Esophagus squamous epithelium (tissue), 5 donors: ENCODE measurements at regions not wholly inside any gene's neighbourhood (a gene's known extent, or its start where the extent isn't known, plus 50 kb on each side); places are given as distances from the start of the nearest gene placed in this dataset.

Source experiments
- DNase-seq: peaks from one replicate; lab custom pipeline; 2025; lab: John Stamatoyannopoulos, UW
- H3K27ac ChIP-seq, 4 donors: fragments of 200-600 bp; sonication (generic); one replicate each; pipeline ENCODE4 v1.5.1; 2016 to 2019; ENCODE audit warnings: mild to moderate bottlenecking in 1 of 4
- H3K27me3 ChIP-seq, 4 donors: fragments of 200-600 bp; sonication (generic); 1 replicate in 3 of 4; 2 replicates in 1 of 4; pipeline versions ENCODE4 v1.5.1 to v1.6.0; 2017 to 2021; ENCODE audit warnings: antibody characterized with exemption in 1 of 4
- H3K36me3 ChIP-seq, 3 donors: fragments of 200-600 bp; sonication (generic); one replicate each; pipeline ENCODE4 v1.5.1; 2016 to 2019
- H3K4me1 ChIP-seq, 3 donors: fragments of 200-600 bp; sonication (generic); one replicate each; pipeline ENCODE4 v1.5.1; 2017 to 2019
- H3K4me3 ChIP-seq, 4 donors: fragments of 200-600 bp; sonication (generic); 1 replicate in 3 of 4; 2 replicates in 1 of 4; pipeline ENCODE4 v1.5.1; 2016 to 2019; ENCODE audit warnings: mild to moderate bottlenecking in 2 of 4, moderate library complexity in 1 of 4
- H3K9me3 ChIP-seq, 3 donors: fragments of 200-600 bp; sonication (generic); one replicate each; pipeline ENCODE4 v1.5.1; 2016 to 2019
- CTCF ChIP-seq, 6 experiments: fragments of 450-650 bp in 4 of 6; fragments of 200-600 bp in 2 of 6; sonication (generic) in 2 of 6; IDR thresholded peaks; one replicate each; pipeline ENCODE4 v1.5.1; 2016 to 2019; ENCODE audit warnings: antibody characterized with exemption in 6 of 6, mild to moderate bottlenecking in 4 of 6, moderate library complexity in 4 of 6
- POLR2A ChIP-seq, 4 donors: fragments of 450-650 bp; IDR thresholded peaks; one replicate each; pipeline ENCODE4 v1.6.1; 2017; ENCODE audit warnings: antibody characterized with exemption in 4 of 4, mild to moderate bottlenecking in 4 of 4, moderate library complexity in 3 of 4
- WGBS, 2 donors: methylation state at CpG; one replicate each; pipeline ENCODE4 v1.1.5; 2018; 5-methylcytosine and 5-hydroxymethylcytosine counted together
- intact Hi-C: fragments of 100-400 bp; cut with DNase I; formaldehyde crosslinking; loops from one replicate; pipeline ENCODE4 v1.15.0; 2022
- donor health status: DM: yes; HTN: yes; CAD: no.

- Histone ChIP-seq H3K4me3 (no peak overlapping the region), H3K9me3 (no peaks in the 10 kb centered on the region), H3K36me3 (no peaks in the 10 kb centered on the region), H3K27me3 (no peaks in the 10 kb centered on the region), H3K4me1 (no peaks in the 10 kb centered on the region), H3K27ac (no peak overlapping the region)
- intact Hi-C loops = no loop called here
- DNase-seq = no peak
- WGBS, 2 donors = 28 to 31% methylated on average over 3 of the region's 3 CpGs
- TF ChIP-seq CTCF (IDR thresholded peaks at IDR 0.05) (no peak), POLR2A (IDR thresholded peaks at IDR 0.05) (no peak)
Measured at GRCh38 chr13:40164133-40164532, 502.3 kb downstream of the FOXO1 start.

DNA sequence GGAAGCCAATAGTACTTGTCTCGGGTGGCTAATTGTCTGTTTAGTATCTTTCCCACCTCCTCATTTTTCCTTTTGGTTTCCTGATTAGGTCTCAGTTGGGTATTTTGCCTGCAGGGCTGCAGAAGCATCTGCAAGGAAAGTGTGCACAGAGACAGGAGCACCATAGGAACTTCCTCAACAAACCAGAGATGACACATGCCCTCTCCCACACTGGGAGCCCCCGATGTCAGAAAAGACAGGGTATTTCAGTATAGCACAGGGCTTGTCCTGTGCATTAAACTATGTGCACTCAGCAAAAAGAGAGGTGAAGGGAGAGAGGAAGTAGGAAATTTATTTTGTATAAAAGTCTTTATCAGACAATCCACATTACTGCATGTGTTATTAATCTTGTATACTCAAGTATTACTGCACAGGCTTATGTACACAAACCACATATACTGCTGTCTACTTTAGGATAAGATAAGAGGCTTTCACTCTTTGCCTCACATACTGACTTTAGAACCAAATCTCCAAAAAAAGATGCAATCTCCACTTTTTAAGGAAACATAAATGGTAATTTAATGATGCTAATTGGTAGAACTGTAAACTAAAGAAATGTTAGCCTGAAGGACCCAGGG, 501.0 kb downstream of the FOXO1 start:
- no peaks in the 10 kb centered on the region for H3K4me1 ChIP-seq
- TF ChIP-seq POLR2A (IDR thresholded peaks at IDR 0.05) = no peak
- TF ChIP-seq CTCF (IDR thresholded peaks at IDR 0.05) = no peak
- no peaks in the 10 kb centered on the region for H3K9me3 ChIP-seq
- no peak overlapping the region for H3K4me3 ChIP-seq
- H3K27ac ChIP-seq = no peak overlapping the region
- H3K36me3 ChIP-seq = no peaks in the 10 kb centered on the region
- WGBS, 2 donors = 53 to 60% methylated on average over 2 of the region's 2 CpGs
- no peak for DNase-seq
- H3K27me3 ChIP-seq = no peaks in the 10 kb centered on the region
- intact Hi-C loops = no loop called here

GRCh38 chr13:40167327-40167726, 499.1 kb downstream of the FOXO1 start:
- 83 to 89% methylated on average over 6 of the region's 6 CpGs for WGBS, 2 donors
- TF ChIP-seq CTCF (IDR thresholded peaks at IDR 0.05) (no peak), POLR2A (IDR thresholded peaks at IDR 0.05) (no peak)
- intact Hi-C loops = no loop called here
- Histone ChIP-seq H3K36me3 (no peaks in the 10 kb centered on the region), H3K27ac (no peak overlapping the region), H3K9me3 (no peaks in the 10 kb centered on the region), H3K4me1 (peaks cover under 1 to 15% (median 2%) of the 10 kb centered on the region in 3 donors), H3K4me3 (no peak overlapping the region), H3K27me3 (peaks cover 0 to 4% (median 0%) of the 10 kb centered on the region in 4 donors)
- no peak for DNase-seq

- H3K27ac ChIP-seq = no peak overlapping the region
- H3K4me3 ChIP-seq = no peak overlapping the region
- peaks cover 6 to 24% (median 7%) of the 10 kb centered on the region in 3 donors for H3K4me1 ChIP-seq
- intact Hi-C loops = no loop called here
- no peaks in the 10 kb centered on the region for H3K9me3 ChIP-seq
- H3K36me3 ChIP-seq = no peaks in the 10 kb centered on the region
- WGBS, 2 donors = 71% methylated on average over 1 of the region's 1 CpG; no CpG with 5 or more reads in 1 of the 2 donors
- no peak for DNase-seq
- no peak for TF ChIP-seq CTCF (IDR thresholded peaks at IDR 0.05)
- no peak for TF ChIP-seq POLR2A (IDR thresholded peaks at IDR 0.05)
- peaks cover 0 to 7% (median 0%) of the 10 kb centered on the region in 4 donors for H3K27me3 ChIP-seq
Measured at GRCh38 chr13:40168425-40169166, 497.8 kb downstream of the FOXO1 start.

DNA sequence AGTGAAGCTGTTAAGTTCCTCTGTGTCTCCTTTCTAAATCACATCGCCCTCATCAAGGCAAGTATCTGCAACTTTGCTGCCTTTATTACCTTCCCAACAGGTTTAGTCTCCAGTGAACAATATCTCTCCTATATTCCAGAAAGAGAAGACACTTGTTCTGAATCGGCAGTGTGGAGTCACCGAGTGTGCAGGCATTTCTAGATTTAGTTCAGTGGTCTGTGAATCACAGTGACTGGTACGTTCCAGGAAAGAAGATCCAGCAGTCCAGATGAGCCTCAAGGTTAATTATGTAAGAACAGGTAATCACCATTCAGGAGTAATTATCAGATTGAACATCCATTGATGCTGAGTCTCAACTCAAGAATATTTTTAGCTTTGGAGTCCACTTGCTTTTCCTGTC, 497.0 kb downstream of the FOXO1 start:
- no peak overlapping the region for H3K27ac ChIP-seq
- H3K9me3 ChIP-seq = no peaks in the 10 kb centered on the region
- 81 to 85% methylated on average over 4 of the region's 4 CpGs for WGBS, 2 donors
- H3K4me3 ChIP-seq = no peak overlapping the region
- peaks cover 6 to 28% (median 7%) of the 10 kb centered on the region in 3 donors for H3K4me1 ChIP-seq
- H3K36me3 ChIP-seq = no peaks in the 10 kb centered on the region
- intact Hi-C loops = no loop called here
- H3K27me3 ChIP-seq = peaks cover 0 to 7% (median 0%) of the 10 kb centered on the region in 4 donors
- TF ChIP-seq CTCF (IDR thresholded peaks at IDR 0.05) (no peak), POLR2A (IDR thresholded peaks at IDR 0.05) (no peak)
- DNase-seq = no peak
